ENCODE measurements at regions not wholly inside any gene's neighbourhood (a gene's known extent, or its start where the extent isn't known, plus 50 kb on each side); places are given as distances from the start of the nearest gene placed in this dataset.

GRCh38 chr3:174659511-174659910 is 199.6 kb upstream of the NAALADL2 start:
- no peak for TF ChIP-seq MAX (IDR thresholded peaks at IDR 0.05)
- no peak for TF ChIP-seq HNF4A (conservative IDR thresholded peaks at IDR 0.05)
- TF ChIP-seq, protein P1, sequence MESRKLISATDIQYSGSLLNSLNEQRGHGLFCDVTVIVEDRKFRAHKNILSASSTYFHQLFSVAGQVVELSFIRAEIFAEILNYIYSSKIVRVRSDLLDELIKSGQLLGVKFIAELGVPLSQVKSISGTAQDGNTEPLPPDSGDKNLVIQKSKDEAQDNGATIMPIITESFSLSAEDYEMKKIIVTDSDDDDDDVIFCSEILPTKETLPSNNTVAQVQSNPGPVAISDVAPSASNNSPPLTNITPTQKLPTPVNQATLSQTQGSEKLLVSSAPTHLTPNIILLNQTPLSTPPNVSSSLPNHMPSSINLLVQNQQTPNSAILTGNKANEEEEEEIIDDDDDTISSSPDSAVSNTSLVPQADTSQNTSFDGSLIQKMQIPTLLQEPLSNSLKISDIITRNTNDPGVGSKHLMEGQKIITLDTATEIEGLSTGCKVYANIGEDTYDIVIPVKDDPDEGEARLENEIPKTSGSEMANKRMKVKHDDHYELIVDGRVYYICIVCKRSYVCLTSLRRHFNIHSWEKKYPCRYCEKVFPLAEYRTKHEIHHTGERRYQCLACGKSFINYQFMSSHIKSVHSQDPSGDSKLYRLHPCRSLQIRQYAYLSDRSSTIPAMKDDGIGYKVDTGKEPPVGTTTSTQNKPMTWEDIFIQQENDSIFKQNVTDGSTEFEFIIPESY (IDR thresholded peaks at IDR 0.05) = no peak
- TF ChIP-seq EGR1 (IDR thresholded peaks at IDR 0.05; ENCODE audit: low read depth in 2 of 2) = no peak
- no peak for TF ChIP-seq TAF1 (conservative IDR thresholded peaks at IDR 0.05)
- TF ChIP-seq SP1 (IDR thresholded peaks at IDR 0.05) = no peak
- TF ChIP-seq NR2F2 (IDR thresholded peaks at IDR 0.05) = no peak
- TF ChIP-seq FOXA2 (IDR thresholded peaks at IDR 0.05) = no peak
- TF ChIP-seq REST (IDR thresholded peaks at IDR 0.05) = no peak
- no peak for TF ChIP-seq YY1 (IDR thresholded peaks at IDR 0.05)
- TF ChIP-seq RAD21 (IDR thresholded peaks at IDR 0.05) = no peak
- TF ChIP-seq ATF3 (IDR thresholded peaks at IDR 0.05) = no peak
- no peak for TF ChIP-seq GABPA (IDR thresholded peaks at IDR 0.05 in 1 of 2, conservative IDR thresholded peaks at IDR 0.05 in 1 of 2)
- TF ChIP-seq JUND (IDR thresholded peaks at IDR 0.05) = no peak
- no peak for TF ChIP-seq HNF4G (IDR thresholded peaks at IDR 0.05)
- TF ChIP-seq, protein P2, sequence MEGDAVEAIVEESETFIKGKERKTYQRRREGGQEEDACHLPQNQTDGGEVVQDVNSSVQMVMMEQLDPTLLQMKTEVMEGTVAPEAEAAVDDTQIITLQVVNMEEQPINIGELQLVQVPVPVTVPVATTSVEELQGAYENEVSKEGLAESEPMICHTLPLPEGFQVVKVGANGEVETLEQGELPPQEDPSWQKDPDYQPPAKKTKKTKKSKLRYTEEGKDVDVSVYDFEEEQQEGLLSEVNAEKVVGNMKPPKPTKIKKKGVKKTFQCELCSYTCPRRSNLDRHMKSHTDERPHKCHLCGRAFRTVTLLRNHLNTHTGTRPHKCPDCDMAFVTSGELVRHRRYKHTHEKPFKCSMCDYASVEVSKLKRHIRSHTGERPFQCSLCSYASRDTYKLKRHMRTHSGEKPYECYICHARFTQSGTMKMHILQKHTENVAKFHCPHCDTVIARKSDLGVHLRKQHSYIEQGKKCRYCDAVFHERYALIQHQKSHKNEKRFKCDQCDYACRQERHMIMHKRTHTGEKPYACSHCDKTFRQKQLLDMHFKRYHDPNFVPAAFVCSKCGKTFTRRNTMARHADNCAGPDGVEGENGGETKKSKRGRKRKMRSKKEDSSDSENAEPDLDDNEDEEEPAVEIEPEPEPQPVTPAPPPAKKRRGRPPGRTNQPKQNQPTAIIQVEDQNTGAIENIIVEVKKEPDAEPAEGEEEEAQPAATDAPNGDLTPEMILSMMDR (IDR thresholded peaks at IDR 0.05; ENCODE audit: low read depth, low read length, missing input control) = no peak
- H3K9me3 ChIP-seq (ENCODE audit: control insufficient read depth in 4 of 4, low read length in 3 of 4) = no peaks in the 10 kb centered on the region
- DNase-seq (ENCODE audit: low spot score) = no peak
- H3K27me3 ChIP-seq (ENCODE audit: control insufficient read depth in 4 of 4, insufficient read depth in 4 of 4, low read length in 3 of 4) = no peaks in the 10 kb centered on the region
- 79% methylated on average over 3 of the region's 3 CpGs for WGBS
- no peak overlapping the region for H3K4me3 ChIP-seq (ENCODE audit: low read depth in 1 of 3, low read length in 3 of 3)
- H3K4me1 ChIP-seq (ENCODE audit: control insufficient read depth in 4 of 4, insufficient read depth in 4 of 4, low read length in 3 of 4) = no peaks in the 10 kb centered on the region
- no peak overlapping the region for H3K27ac ChIP-seq (ENCODE audit: low read depth in 1 of 2, low read length in 2 of 2)
- no peak overlapping the region for H3K9ac ChIP-seq (ENCODE audit: low read depth in 1 of 2, low read length in 2 of 2)
- H3K36me3 ChIP-seq (ENCODE audit: control insufficient read depth in 4 of 4, insufficient read depth in 3 of 4, low read depth in 1 of 4, low read length in 3 of 4) = no peaks in the 10 kb centered on the region

DNA sequence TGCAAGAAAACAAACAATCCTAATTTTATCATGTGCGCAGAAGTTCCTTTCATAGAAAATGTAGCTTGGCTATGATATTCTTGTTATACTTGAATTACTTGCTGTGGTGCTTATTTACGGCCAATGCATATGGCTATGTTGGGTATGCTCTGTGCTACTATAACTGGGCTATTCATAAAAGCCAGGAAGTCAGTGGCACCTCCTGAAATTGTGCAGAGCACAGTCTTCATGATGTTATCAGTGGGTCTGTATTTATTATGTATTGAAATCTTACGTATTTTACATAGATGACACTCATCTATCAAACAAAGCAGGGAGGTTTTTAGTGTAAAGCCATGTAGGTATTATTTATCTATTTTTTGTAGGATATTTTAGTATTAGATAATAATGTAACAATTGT is 196.5 kb upstream of the NAALADL2 start:
- Histone ChIP-seq H3K4me1 (ENCODE audit: control insufficient read depth in 4 of 4, insufficient read depth in 4 of 4, low read length in 3 of 4) (no peaks in the 10 kb centered on the region), H3K36me3 (ENCODE audit: control insufficient read depth in 4 of 4, insufficient read depth in 3 of 4, low read depth in 1 of 4, low read length in 3 of 4) (no peaks in the 10 kb centered on the region), H3K4me3 (ENCODE audit: low read depth in 1 of 3, low read length in 3 of 3) (no peak overlapping the region), H3K27ac (ENCODE audit: low read depth in 1 of 2, low read length in 2 of 2) (no peak overlapping the region), H3K27me3 (ENCODE audit: control insufficient read depth in 4 of 4, insufficient read depth in 4 of 4, low read length in 3 of 4) (no peaks in the 10 kb centered on the region), H3K9ac (ENCODE audit: low read depth in 1 of 2, low read length in 2 of 2) (no peak overlapping the region), H3K9me3 (ENCODE audit: control insufficient read depth in 4 of 4, low read length in 3 of 4) (no peaks in the 10 kb centered on the region)
- no peak for DNase-seq (ENCODE audit: low spot score)
- 87% methylated on average over 3 of the region's 3 CpGs for WGBS
- TF ChIP-seq YY1 (IDR thresholded peaks at IDR 0.05) (no peak), FOXA1 (IDR thresholded peaks at IDR 0.05) (no peak), RXRA (IDR thresholded peaks at IDR 0.05) (no peak), HNF4A (conservative IDR thresholded peaks at IDR 0.05) (no peak), MAX (IDR thresholded peaks at IDR 0.05) (no peak), FOXA2 (IDR thresholded peaks at IDR 0.05) (no peak), TAF1 (conservative IDR thresholded peaks at IDR 0.05) (no peak), RAD21 (IDR thresholded peaks at IDR 0.05) (no peak), REST (IDR thresholded peaks at IDR 0.05) (no peak), HNF4G (IDR thresholded peaks at IDR 0.05) (no peak), EGR1 (IDR thresholded peaks at IDR 0.05; ENCODE audit: low read depth in 2 of 2) (no peak), JUND (IDR thresholded peaks at IDR 0.05) (no peak), SP1 (IDR thresholded peaks at IDR 0.05) (no peak), NR2F2 (IDR thresholded peaks at IDR 0.05) (no peak), GABPA (IDR thresholded peaks at IDR 0.05 in 1 of 2, conservative IDR thresholded peaks at IDR 0.05 in 1 of 2) (no peak), ATF3 (IDR thresholded peaks at IDR 0.05) (no peak)
